ENCODE measurements at regions not wholly inside any gene's neighbourhood (a gene's known extent, or its start where the extent isn't known, plus 50 kb on each side); places are given as distances from the start of the nearest gene placed in this dataset.

- no peak for DNase-seq
These were observed 383.7 kb upstream of the SLC14A2 start for GRCh38 chr18:45231617-45232016.

DNA sequence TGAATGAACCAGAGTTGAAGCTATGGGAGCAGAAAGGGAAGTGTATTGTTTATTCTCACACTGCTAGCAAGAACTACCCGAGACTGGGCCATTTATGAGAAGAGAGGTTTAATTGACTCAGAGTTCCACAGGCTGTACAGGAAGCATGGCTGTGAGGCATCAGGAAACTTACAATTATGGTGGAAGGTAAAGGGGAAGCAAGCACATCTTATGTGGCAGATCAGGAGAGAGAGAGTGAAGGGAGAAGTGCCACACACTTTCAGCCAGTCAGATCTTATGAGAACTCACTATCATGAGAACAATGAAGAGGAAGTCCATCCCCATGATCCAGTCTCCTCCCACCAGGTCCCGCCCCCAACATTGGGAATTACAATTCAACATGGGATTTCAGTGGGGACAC is 383.2 kb upstream of the SLC14A2 start:
- DNase-seq, result peak; percentile 46

GRCh38 chr18:45236676-45237075 is 378.6 kb upstream of the SLC14A2 start:
- peak; percentile 13 for DNase-seq

GRCh38 chr18:45237343-45238098 is 377.8 kb upstream of the SLC14A2 start:
- DNase-seq, result no peak

- no peak for DNase-seq
These were observed 374.0 kb upstream of the SLC14A2 start for GRCh38 chr18:45241271-45241670.

- no peak for DNase-seq
These were observed 373.2 kb upstream of the SLC14A2 start for GRCh38 chr18:45241982-45242565.

GRCh38 chr18:45243340-45244110 is 371.8 kb upstream of the SLC14A2 start:
- DNase-seq, result no peak

DNA sequence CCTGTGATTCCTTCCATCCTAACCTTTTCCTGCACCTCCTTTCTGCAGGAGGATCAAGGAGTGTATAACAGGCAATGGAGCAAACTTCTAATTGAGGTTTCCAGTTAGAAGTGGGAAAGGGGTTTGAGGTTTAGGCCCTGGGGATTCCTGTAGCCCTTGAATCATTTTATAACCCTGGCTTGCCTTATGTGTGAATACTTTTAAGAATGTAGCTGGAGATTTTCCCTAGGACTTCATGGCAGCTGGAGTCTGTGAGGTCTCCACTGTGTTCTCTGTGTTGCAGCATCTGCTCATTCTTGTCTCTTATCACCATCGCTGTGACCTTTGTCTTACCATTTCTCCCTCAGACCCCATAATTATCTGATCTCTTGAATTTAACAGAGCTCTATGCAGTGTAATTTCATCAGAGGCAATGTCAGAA is 370.2 kb upstream of the SLC14A2 start:
- no peak for DNase-seq

- DNase-seq, result no peak
These were observed 366.9 kb upstream of the SLC14A2 start for GRCh38 chr18:45248240-45248903.

DNA sequence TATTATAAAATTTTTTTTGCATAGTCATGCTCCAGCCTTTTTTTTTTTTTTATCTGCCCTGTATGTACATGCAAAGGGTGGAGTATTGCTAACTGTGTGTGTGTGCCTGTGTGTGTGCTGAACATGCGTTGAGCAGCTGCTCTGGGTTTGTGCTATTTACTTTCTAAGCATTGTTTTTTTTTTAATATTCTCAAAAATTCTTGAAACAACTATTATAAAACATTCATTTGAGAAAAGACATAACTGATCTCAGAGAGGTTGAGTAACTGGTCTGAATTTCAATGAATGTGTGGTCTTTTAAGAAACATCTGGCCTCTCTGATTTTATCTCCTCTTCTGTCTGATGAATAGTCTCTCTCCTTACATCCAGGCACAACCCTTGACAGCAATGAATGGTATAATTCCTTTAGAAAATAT is 366.0 kb upstream of the SLC14A2 start:
- no peak for DNase-seq

- DNase-seq, result no peak
These were observed 364.8 kb upstream of the SLC14A2 start for GRCh38 chr18:45250479-45250878.

GRCh38 chr18:45251236-45251635 is 364.0 kb upstream of the SLC14A2 start:
- no peak for DNase-seq

DNA sequence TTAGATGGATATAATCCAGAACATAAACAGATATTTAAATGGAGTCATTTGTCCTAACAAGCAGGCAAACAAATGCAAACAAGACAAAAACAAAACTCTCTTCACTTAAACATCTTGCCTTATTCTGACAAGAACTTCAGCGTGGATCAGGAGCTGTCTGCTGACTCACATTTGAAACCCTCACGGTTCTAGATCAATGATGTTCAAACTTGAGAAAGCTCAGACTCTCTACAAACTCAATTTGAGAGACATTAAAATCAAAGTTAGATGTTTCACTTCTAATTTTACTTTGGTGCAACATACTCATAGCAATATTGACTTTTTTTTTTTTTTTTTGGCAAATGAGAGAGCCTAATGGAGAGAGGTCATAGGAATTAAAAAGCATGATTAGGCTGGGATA is 362.8 kb upstream of the SLC14A2 start:
- no peak for DNase-seq

DNA sequence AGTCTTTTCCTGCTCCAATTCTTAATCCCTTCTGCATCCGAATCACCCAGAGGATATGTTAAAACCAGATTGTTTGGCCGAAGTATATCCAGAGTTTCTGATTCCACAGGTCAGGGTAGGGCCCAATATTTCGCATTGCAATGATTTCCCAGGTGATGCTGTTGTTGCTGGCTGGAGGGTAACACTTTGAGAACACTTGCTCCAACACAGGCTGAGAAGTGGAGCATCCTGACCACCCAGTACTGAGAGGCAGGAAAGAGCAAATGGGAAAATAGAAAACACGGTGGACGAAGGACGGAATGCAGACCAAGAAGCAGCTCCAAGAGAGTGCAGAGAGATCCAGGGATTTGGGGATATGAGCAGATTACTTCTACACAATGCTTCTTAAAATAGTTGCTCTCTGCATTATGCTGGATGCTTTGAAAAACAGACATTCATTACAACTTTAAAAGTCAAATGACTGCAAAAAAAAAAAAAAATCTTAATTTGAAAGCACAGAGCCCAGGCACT is 362.2 kb upstream of the SLC14A2 start:
- DNase-seq, result no peak

- DNase-seq, result no peak
These were observed 361.1 kb upstream of the SLC14A2 start for GRCh38 chr18:45253973-45254708.

GRCh38 chr18:45254709-45255082 is 360.6 kb upstream of the SLC14A2 start:
- no peak for DNase-seq

DNA sequence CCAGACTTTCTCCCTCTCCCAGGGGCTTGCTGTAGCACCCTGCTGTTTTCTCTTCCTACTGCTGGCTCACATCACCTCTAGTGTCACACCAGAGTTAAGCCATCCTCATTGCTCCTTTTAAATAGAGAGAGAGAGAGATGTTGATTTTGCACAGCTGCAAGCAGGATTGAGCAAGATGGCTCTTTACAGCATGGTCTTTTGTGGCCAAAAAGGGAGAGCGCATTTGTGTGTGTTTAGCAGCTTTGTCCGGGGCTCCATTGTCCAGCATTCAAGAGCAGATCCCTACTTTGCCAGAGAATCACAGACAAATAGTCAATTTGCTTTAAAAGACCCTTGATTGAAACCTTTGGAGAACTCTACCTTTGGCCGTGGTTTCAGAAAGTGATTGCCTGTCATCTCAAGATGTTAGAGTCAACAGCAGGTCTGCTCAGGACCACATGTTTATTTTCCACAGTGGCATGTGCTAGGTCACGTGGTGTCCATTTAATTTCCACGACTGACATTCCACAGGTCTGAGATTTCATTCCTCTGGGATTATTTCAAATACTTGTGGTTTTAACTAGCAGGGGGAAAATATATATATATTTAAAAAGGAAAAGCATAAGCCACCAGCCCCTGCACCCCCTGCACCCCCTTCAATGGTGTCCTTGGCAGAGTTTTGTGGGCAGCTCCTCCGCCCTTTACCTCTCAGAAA is 359.9 kb upstream of the SLC14A2 start:
- no peak for DNase-seq

DNA sequence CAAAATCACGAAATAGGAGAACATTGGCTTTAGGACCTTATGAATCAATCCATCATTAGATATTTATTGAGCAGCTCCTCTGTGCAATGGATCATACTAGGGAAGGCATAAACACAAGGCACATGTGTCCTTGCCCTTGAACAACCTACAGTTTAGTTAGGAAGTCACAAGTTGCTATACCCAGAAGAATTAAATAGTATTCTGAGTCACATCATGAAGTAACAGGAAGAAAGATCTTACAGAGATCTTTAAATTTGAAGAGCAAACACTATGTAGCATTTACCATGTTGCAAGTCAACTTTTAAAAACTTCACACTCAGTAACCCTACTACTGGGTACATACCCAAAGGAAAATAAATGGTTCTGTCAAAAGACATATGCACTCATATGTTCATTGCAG is 355.2 kb upstream of the SLC14A2 start:
- no peak for DNase-seq

- no peak for DNase-seq
These were observed 349.3 kb upstream of the SLC14A2 start for GRCh38 chr18:45266023-45266422.

- no peak for DNase-seq
These were observed 347.7 kb upstream of the SLC14A2 start for GRCh38 chr18:45267622-45268021.

DNA sequence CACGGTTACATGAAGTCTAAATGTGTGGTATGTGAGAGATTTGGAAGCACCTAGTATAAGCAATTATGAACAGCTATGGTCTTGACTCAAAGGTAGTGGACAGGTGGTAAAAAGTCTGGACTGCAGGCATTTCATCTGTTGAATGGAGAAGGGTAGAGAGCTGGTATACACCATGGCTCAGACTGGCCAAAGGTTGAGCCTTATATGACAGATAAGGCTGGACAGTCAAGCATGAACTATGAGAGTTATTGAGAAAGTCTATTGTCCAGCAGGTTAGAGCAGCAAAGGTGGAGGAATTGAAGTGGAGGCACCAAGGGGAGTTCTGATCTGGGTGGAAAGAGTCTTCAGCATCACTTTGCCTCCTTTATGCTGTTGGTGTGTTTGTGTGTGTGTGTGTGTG is 346.7 kb upstream of the SLC14A2 start:
- DNase-seq, result no peak

GRCh38 chr18:45270289-45270771 is 344.9 kb upstream of the SLC14A2 start:
- DNase-seq, result no peak
